Lower leg skin (tissue), 4 donors: ENCODE measurements at regions not wholly inside any gene's neighbourhood (a gene's known extent, or its start where the extent isn't known, plus 50 kb on each side); places are given as distances from the start of the nearest gene placed in this dataset.

Experiments used
- DNase-seq, 2 donors: peaks; one replicate each; pipeline ENCODE4 v3.0.0-alpha.2; 2019; ENCODE audit warnings: low spot score in 2 of 2
- H3K4me3 ChIP-seq: fragments of 200-600 bp; sonication (generic); 2 replicates; pipeline ENCODE4 v1.5.1; 2017; ENCODE audit warnings: mild to moderate bottlenecking, low read depth; ENCODE audit not compliant: poor library complexity, severe bottlenecking
- CTCF ChIP-seq, 3 donors: fragments of 450-650 bp; IDR thresholded peaks; one replicate each; pipeline ENCODE4 v1.5.1; 2016; ENCODE audit warnings: antibody characterized with exemption in 3 of 3, mild to moderate bottlenecking in 3 of 3, moderate library complexity in 2 of 3
- POLR2A ChIP-seq, 2 donors: fragments of 450-650 bp; IDR thresholded peaks; one replicate each; pipeline ENCODE4 v1.6.1; 2016 to 2017; ENCODE audit warnings: antibody characterized with exemption in 2 of 2, mild to moderate bottlenecking in 1 of 2, moderate library complexity in 1 of 2
- WGBS, 2 donors: methylation state at CpG; one replicate each; pipeline ENCODE4 v1.1.5; 2018; 5-methylcytosine and 5-hydroxymethylcytosine counted together
- intact Hi-C: fragments of 100-400 bp; cut with DNase I; formaldehyde crosslinking; loops from one replicate; pipeline ENCODE4 v1.15.0; 2023; ENCODE audit warnings: low total_unique reads

DNA sequence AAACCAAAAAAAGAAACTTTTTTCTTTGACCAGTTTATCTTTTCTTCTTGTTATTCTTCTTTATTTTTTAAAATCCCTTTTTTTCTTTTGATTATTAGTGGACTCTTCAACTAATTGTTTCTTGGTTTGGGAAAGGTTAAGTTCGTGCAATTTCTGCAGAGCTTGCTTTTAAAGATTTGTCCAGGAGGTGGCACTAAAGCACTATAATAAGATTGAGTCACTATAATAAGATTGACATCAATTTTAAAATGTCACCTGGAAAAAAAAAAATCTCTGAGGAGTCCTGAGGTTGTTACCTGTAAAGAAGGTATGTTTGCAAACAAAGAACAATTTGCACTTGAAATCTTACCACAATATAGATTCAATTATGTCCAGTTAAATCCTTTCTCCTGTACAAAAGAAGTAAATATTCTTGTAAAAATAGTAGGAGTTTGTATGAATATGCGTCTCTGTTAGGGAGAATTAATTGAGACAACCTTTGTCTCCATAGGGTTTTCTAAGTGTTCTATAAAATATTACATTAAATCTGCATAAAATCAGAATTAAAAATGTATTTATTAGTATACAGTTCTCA lies 166.7 kb downstream of the ADGRL4 start:
- WGBS, 2 donors = 26 to 34% methylated on average over 2 of the region's 2 CpGs
- intact Hi-C loops = no loop called here
- peak in 1 of 2 donors; percentile 18 for DNase-seq
- no peak overlapping the region for H3K4me3 ChIP-seq
- no peak for TF ChIP-seq CTCF (IDR thresholded peaks at IDR 0.05)
- TF ChIP-seq POLR2A (IDR thresholded peaks at IDR 0.05) = no peak
